HEK293 (cell line): ENCODE measurements at regions not wholly inside any gene's neighbourhood (a gene's known extent, or its start where the extent isn't known, plus 50 kb on each side); places are given as distances from the start of the nearest gene placed in this dataset.

ENCODE experiments used
- CTCF ChIA-PET: fragments of 350-600 bp; formaldehyde crosslinking; extraction: SDS; loops from one replicate; lab custom pipeline; 2021; ENCODE audit warnings: antibody characterized with exemption; lab: Yijun Ruan, JAX
- POLR2A ChIA-PET: fragments of 300-600 bp; formaldehyde crosslinking; extraction: SDS; loops from one replicate; lab custom pipeline; 2020; ENCODE audit warnings: antibody characterized with exemption, inconsistent platforms; lab: Yijun Ruan, JAX
- H3K27ac ChIP-seq: fragments of 200-500 bp; sonication (Bioruptor generic); 2 replicates; pipeline ENCODE4 v1.5.1; 2014; ENCODE audit warnings: low read depth, low read length, control low read depth, inconsistent platforms; ENCODE audit errors: extremely low read depth
- H3K36me3 ChIP-seq, 2 experiments: fragments of 200-500 bp in 1 of 2; sonication (Bioruptor generic) in 1 of 2; 1 replicate in 1 of 2; 2 replicates in 1 of 2; pipeline ENCODE4 v1.5.1; 2014 to 2017; ENCODE audit warnings: inconsistent platforms in 2 of 2, low read length in 2 of 2; ENCODE audit not compliant: control insufficient read depth in 2 of 2, insufficient read depth in 1 of 2
- H3K4me1 ChIP-seq: fragments of 200-500 bp; sonication (Bioruptor generic); 2 replicates; pipeline ENCODE4 v1.5.1; 2014; ENCODE audit warnings: mild to moderate bottlenecking, low read length, inconsistent platforms; ENCODE audit not compliant: control insufficient read depth, insufficient read depth
- H3K4me3 ChIP-seq: 2 replicates; pipeline ENCODE4 v1.5.1; 2011; ENCODE audit warnings: low read depth, mild to moderate bottlenecking, control low read depth, low read length, moderate library complexity
- H3K9me3 ChIP-seq: fragments of 200-500 bp; sonication (Bioruptor generic); 2 replicates; pipeline ENCODE4 v1.5.1; 2014; ENCODE audit warnings: low read depth, low read length, inconsistent platforms; ENCODE audit not compliant: control insufficient read depth, insufficient read depth
- HOXD13 ChIP-seq: sonication (generic); formaldehyde crosslinking; IDR thresholded peaks from 2 replicates; pipeline ENCODE4 v1.8.0; 2022; ENCODE audit warnings: missing genetic modification reagents, borderline replicate concordance
- ZBTB20 ChIP-seq: fragments of 450-650 bp; formaldehyde crosslinking; IDR thresholded peaks from 2 replicates; pipeline ENCODE4 v1.5.1; 2016; ENCODE audit warnings: missing biosample characterization, missing genetic modification characterization
- ZNF114 ChIP-seq: fragments of 450-650 bp; formaldehyde crosslinking; IDR thresholded peaks from 2 replicates; pipeline ENCODE4 v1.5.0; 2017; ENCODE audit warnings: missing biosample characterization, missing genetic modification characterization
- ZNF138 ChIP-seq: fragments of 450-650 bp; formaldehyde crosslinking; IDR thresholded peaks from 2 replicates; pipeline ENCODE4 v1.5.1; 2016; ENCODE audit warnings: missing biosample characterization, missing genetic modification characterization, borderline replicate concordance
- ZNF146 ChIP-seq: fragments of 450-650 bp; formaldehyde crosslinking; IDR thresholded peaks from 2 replicates; pipeline ENCODE4 v1.5.1; 2016; ENCODE audit warnings: missing biosample characterization, missing genetic modification characterization
- ZNF2 ChIP-seq: fragments of 450-650 bp; formaldehyde crosslinking; IDR thresholded peaks from 2 replicates; pipeline ENCODE4 v1.5.1; 2016; ENCODE audit warnings: missing biosample characterization, missing genetic modification characterization
- ZNF211 ChIP-seq: fragments of 450-650 bp; formaldehyde crosslinking; IDR thresholded peaks from 2 replicates; pipeline ENCODE4 v1.5.1; 2016; ENCODE audit warnings: low read depth, missing biosample characterization, missing genetic modification characterization
- ZNF23 ChIP-seq: fragments of 450-650 bp; formaldehyde crosslinking; IDR thresholded peaks from 2 replicates; pipeline ENCODE4 v1.5.1; 2016; ENCODE audit warnings: missing biosample characterization, missing genetic modification characterization, borderline replicate concordance
- ZNF239 ChIP-seq: fragments of 450-650 bp; formaldehyde crosslinking; IDR thresholded peaks from 2 replicates; pipeline ENCODE4 v1.5.1; 2016; ENCODE audit warnings: missing biosample characterization, missing genetic modification characterization
- ZNF248 ChIP-seq: fragments of 450-650 bp; formaldehyde crosslinking; IDR thresholded peaks from 2 replicates; pipeline ENCODE4 v1.5.1; 2017; ENCODE audit warnings: missing biosample characterization, missing genetic modification characterization
- ZNF423 ChIP-seq: fragments of 450-650 bp; formaldehyde crosslinking; IDR thresholded peaks from 2 replicates; pipeline ENCODE4 v1.5.1; 2016; ENCODE audit warnings: missing biosample characterization, missing genetic modification characterization
- ZNF585B ChIP-seq: fragments of 450-650 bp; formaldehyde crosslinking; IDR thresholded peaks from 2 replicates; pipeline ENCODE4 v1.5.1; 2016; ENCODE audit warnings: missing biosample characterization, missing genetic modification characterization
- ZNF621 ChIP-seq: fragments of 450-650 bp; formaldehyde crosslinking; IDR thresholded peaks from 2 replicates; pipeline ENCODE4 v1.5.1; 2017; ENCODE audit warnings: missing biosample characterization, missing genetic modification characterization
- ZNF701 ChIP-seq: fragments of 450-650 bp; formaldehyde crosslinking; IDR thresholded peaks from 2 replicates; pipeline ENCODE4 v1.5.1; 2016; ENCODE audit warnings: missing biosample characterization, missing genetic modification characterization
- ZNF768 ChIP-seq: fragments of 450-650 bp; formaldehyde crosslinking; IDR thresholded peaks from 2 replicates; pipeline ENCODE4 v1.5.1; 2018; ENCODE audit warnings: missing biosample characterization, mild to moderate bottlenecking, missing genetic modification characterization
- ZNF830 ChIP-seq: fragments of 450-650 bp; IDR thresholded peaks from 2 replicates; pipeline ENCODE4 v1.5.0; 2018; ENCODE audit warnings: missing biosample characterization, missing genetic modification characterization, low read depth, mild to moderate bottlenecking, moderate library complexity
- ZNF843 ChIP-seq: fragments of 450-650 bp; formaldehyde crosslinking; IDR thresholded peaks from 2 replicates; pipeline ENCODE4 v1.5.1; 2016; ENCODE audit warnings: missing biosample characterization, missing genetic modification characterization
- ZXDB ChIP-seq: fragments of 450-650 bp; formaldehyde crosslinking; IDR thresholded peaks from 2 replicates; pipeline ENCODE4 v1.5.1; 2016; ENCODE audit warnings: missing biosample characterization, missing genetic modification characterization
- TF ChIP-seq, protein P1 (sequence below): fragments of 450-650 bp; formaldehyde crosslinking; IDR thresholded peaks from 2 replicates; pipeline ENCODE4 v1.5.1; 2016; ENCODE audit warnings: missing biosample characterization, missing genetic modification characterization, borderline replicate concordance
- TF ChIP-seq, protein P2 (sequence below): fragments of 450-650 bp; IDR thresholded peaks from 2 replicates; pipeline ENCODE4 v1.5.1; 2018; ENCODE audit warnings: missing biosample characterization, missing genetic modification characterization
- TF ChIP-seq, protein P3 (sequence below): fragments of 450-650 bp; formaldehyde crosslinking; conservative IDR thresholded peaks from 2 replicates; pipeline ENCODE4 v1.5.1; 2016; ENCODE audit warnings: low read depth, missing biosample characterization, missing genetic modification characterization

DNA sequence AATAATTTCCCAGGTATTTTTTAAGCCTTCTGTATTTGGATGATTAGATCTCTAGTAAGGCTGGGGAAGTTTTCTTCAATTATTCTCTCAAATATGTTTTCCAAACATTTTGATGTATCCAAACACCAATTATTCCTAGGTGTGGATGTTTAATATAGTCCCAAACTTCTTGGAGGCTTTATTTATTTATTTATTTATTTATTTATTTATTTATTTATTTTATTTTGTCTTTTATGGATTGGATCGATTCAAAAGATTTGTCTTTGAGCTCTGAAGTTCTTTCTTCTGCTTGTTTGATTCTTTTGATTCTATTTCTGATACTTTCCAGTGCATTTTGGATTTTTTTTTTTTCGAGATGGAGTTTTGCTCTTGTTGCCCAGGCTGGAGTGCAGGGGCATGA is 2267.9 kb upstream of the RAG2 start (continued):
- TF ChIP-seq, protein P1, sequence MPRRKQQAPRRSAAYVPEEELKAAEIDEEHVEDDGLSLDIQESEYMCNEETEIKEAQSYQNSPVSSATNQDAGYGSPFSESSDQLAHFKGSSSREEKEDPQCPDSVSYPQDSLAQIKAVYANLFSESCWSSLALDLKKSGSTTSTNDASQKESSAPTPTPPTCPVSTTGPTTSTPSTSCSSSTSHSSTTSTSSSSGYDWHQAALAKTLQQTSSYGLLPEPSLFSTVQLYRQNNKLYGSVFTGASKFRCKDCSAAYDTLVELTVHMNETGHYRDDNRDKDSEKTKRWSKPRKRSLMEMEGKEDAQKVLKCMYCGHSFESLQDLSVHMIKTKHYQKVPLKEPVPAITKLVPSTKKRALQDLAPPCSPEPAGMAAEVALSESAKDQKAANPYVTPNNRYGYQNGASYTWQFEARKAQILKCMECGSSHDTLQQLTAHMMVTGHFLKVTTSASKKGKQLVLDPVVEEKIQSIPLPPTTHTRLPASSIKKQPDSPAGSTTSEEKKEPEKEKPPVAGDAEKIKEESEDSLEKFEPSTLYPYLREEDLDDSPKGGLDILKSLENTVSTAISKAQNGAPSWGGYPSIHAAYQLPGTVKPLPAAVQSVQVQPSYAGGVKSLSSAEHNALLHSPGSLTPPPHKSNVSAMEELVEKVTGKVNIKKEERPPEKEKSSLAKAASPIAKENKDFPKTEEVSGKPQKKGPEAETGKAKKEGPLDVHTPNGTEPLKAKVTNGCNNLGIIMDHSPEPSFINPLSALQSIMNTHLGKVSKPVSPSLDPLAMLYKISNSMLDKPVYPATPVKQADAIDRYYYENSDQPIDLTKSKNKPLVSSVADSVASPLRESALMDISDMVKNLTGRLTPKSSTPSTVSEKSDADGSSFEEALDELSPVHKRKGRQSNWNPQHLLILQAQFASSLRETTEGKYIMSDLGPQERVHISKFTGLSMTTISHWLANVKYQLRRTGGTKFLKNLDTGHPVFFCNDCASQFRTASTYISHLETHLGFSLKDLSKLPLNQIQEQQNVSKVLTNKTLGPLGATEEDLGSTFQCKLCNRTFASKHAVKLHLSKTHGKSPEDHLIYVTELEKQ (tag by site-specific recombination) = no peak
- TF ChIP-seq ZXDB (tag by site-specific recombination) = peak; percentile 29; the same call in 1 of the 2 replicates
- TF ChIP-seq ZNF138 (tag by site-specific recombination) = no peak

DNA sequence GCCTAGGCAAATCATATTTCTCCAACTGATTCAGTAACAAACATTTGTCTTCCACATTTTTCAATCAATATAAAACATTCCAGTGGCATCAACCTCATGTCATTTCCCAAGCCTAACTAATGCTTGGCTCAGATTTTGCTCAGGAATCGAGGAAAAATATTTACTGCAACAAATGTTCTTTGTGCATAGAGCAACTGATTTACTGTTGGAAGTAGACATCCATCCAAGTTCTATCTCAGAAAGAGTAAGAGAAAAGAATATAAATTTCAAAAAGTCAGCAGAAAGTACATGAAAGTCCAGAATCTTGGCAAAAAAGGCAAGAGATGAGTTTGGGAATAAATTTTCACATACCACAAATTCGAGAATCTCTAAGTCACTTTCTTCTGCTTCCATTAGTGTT is 2245.0 kb upstream of the RAG2 start:
- CTCF ChIA-PET = no interaction called here
- POLR2A ChIA-PET = no interaction called here
- Histone ChIP-seq H3K27ac (no peak overlapping the region), H3K4me1 (no peaks in the 10 kb centered on the region), H3K9me3 (no peaks in the 10 kb centered on the region), H3K4me3 (no peak overlapping the region), H3K36me3 (no peaks in the 10 kb centered on the region)
- no peak for TF ChIP-seq ZNF830 (tag by site-specific recombination)
- TF ChIP-seq HOXD13 = no peak
- TF ChIP-seq ZNF146 (tag by site-specific recombination) = no peak
- no peak for TF ChIP-seq ZNF701
- TF ChIP-seq ZNF239 = no peak
- TF ChIP-seq ZNF23 (tag by site-specific recombination) = no peak

- TF ChIP-seq ZNF2 (tag by site-specific recombination) (no peak), ZNF211 (tag by site-specific recombination) (no peak), ZNF621 (no peak), ZNF239 (no peak), ZNF585B (no peak), ZNF843 (tag by site-specific recombination) (no peak), ZBTB20 (no peak), ZNF423 (tag by site-specific recombination) (no peak), ZNF768 (tag by site-specific recombination) (no peak), ZNF248 (tag by site-specific recombination) (no peak), ZNF114 (tag by site-specific recombination) (no peak)
- TF ChIP-seq, protein P2, sequence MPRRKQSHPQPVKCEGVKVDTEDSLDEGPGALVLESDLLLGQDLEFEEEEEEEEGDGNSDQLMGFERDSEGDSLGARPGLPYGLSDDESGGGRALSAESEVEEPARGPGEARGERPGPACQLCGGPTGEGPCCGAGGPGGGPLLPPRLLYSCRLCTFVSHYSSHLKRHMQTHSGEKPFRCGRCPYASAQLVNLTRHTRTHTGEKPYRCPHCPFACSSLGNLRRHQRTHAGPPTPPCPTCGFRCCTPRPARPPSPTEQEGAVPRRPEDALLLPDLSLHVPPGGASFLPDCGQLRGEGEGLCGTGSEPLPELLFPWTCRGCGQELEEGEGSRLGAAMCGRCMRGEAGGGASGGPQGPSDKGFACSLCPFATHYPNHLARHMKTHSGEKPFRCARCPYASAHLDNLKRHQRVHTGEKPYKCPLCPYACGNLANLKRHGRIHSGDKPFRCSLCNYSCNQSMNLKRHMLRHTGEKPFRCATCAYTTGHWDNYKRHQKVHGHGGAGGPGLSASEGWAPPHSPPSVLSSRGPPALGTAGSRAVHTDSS (tag by site-specific recombination) = no peak
- TF ChIP-seq, protein P3, sequence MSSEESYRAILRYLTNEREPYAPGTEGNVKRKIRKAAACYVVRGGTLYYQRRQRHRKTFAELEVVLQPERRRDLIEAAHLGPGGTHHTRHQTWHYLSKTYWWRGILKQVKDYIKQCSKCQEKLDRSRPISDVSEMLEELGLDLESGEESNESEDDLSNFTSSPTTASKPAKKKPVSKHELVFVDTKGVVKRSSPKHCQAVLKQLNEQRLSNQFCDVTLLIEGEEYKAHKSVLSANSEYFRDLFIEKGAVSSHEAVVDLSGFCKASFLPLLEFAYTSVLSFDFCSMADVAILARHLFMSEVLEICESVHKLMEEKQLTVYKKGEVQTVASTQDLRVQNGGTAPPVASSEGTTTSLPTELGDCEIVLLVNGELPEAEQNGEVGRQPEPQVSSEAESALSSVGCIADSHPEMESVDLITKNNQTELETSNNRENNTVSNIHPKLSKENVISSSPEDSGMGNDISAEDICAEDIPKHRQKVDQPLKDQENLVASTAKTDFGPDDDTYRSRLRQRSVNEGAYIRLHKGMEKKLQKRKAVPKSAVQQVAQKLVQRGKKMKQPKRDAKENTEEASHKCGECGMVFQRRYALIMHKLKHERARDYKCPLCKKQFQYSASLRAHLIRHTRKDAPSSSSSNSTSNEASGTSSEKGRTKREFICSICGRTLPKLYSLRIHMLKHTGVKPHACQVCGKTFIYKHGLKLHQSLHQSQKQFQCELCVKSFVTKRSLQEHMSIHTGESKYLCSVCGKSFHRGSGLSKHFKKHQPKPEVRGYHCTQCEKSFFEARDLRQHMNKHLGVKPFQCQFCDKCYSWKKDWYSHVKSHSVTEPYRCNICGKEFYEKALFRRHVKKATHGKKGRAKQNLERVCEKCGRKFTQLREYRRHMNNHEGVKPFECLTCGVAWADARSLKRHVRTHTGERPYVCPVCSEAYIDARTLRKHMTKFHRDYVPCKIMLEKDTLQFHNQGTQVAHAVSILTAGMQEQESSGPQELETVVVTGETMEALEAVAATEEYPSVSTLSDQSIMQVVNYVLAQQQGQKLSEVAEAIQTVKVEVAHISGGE = no peak
- no peaks in the 10 kb centered on the region for H3K4me1 ChIP-seq
- no peak overlapping the region for H3K27ac ChIP-seq
- no peaks in the 10 kb centered on the region for H3K36me3 ChIP-seq
- no peak overlapping the region for H3K4me3 ChIP-seq
- ChIA-PET POLR2A (no interaction called here), CTCF (interaction anchor here (0.6 kb wide), 1 partner anchor 1455 kb away, joined by 3 read pairs; no protein-coding TSS in a partner anchor)
- H3K9me3 ChIP-seq = no peaks in the 10 kb centered on the region
Measured at GRCh38 chr11:38839071-38839470, 2241.0 kb upstream of the RAG2 start.
